ENCODE measurements at regions not wholly inside any gene's neighbourhood (a gene's known extent, or its start where the extent isn't known, plus 50 kb on each side); places are given as distances from the start of the nearest gene placed in this dataset.
"Not testable (repeated sequence)": the region's sequence is repeated elsewhere in the genome, so short reads cannot be mapped to it uniquely, and the experiment has no call there.

DNA sequence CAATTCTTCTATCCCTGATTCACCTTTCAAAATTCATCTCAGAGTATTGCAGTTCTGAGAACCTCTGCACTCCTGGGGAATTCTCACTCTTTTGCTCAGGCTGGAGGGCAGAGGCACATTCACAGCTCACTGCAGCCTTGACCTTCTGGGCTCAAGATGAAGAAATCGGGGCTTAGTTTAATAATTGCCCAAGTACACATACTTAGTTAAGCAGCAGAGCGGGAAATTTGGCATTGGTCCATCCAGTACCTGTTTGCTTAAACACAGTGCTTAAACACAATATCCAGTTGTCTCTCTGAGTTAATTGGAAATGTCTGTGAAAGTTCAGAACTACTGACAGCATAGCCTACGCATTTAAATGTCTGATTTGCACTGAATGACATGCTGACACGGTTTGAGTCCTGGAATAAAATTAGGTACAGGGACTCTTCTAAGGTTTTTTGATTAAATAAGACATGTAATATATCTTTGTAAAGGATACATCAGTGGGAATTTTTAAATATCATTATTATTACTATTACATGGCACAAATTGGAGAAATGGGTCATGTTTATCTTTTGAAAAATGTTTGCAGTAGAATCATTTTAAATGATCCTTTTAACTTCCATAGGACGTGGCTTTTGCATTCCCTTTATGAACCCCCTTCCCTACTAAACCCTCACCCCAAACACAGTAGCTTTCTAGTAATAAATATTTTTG, 337.4 kb downstream of the SRGAP2C start:
- TF ChIP-seq, protein P1, sequence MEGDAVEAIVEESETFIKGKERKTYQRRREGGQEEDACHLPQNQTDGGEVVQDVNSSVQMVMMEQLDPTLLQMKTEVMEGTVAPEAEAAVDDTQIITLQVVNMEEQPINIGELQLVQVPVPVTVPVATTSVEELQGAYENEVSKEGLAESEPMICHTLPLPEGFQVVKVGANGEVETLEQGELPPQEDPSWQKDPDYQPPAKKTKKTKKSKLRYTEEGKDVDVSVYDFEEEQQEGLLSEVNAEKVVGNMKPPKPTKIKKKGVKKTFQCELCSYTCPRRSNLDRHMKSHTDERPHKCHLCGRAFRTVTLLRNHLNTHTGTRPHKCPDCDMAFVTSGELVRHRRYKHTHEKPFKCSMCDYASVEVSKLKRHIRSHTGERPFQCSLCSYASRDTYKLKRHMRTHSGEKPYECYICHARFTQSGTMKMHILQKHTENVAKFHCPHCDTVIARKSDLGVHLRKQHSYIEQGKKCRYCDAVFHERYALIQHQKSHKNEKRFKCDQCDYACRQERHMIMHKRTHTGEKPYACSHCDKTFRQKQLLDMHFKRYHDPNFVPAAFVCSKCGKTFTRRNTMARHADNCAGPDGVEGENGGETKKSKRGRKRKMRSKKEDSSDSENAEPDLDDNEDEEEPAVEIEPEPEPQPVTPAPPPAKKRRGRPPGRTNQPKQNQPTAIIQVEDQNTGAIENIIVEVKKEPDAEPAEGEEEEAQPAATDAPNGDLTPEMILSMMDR (IDR thresholded peaks at IDR 0.05), result no peak
- Mint-ChIP-seq H3K9me3 (ENCODE audit: low read depth) (peaks cover 3% of the 10 kb centered on the region), H3K36me3 (ENCODE audit: low read depth) (no peaks in the 10 kb centered on the region), H3K27ac (ENCODE audit: unreplicated experiment) (no peak overlapping the region), H3K4me3 (ENCODE audit: unreplicated experiment) (no peak overlapping the region), H3K27me3 (ENCODE audit: low read depth) (no peaks in the 10 kb centered on the region), H3K4me1 (ENCODE audit: low read depth) (peaks cover 12% of the 10 kb centered on the region)
- no peak for DNase-seq (ENCODE audit: low spot score)

DNA sequence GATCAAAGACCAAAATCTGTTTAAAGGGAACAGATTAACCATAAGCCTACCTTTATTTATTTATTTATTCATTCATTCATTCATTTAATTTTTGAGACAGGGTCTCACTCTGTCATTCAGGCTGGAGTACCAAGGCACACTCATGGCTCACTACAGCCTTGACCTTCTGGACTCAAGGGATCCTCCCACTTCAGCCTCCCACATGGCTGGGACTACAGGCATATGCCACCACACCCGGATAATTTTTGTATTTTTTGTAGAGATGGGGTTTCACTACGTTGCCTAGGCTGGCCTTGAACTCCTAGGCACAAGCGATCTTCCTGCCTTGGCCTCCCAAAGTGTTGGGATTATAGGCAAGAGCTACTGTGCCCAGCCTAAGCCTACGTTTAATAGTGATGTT, 338.3 kb downstream of the SRGAP2C start:
- H3K4me3 Mint-ChIP-seq (ENCODE audit: unreplicated experiment); H3K9me3 Mint-ChIP-seq (ENCODE audit: low read depth); H3K27me3 Mint-ChIP-seq (ENCODE audit: low read depth); H3K27ac Mint-ChIP-seq (ENCODE audit: unreplicated experiment); DNase-seq (ENCODE audit: low spot score); H3K36me3 Mint-ChIP-seq (ENCODE audit: low read depth): not testable (repeated sequence)
- peaks cover 12% of the 10 kb centered on the region for H3K4me1 Mint-ChIP-seq (ENCODE audit: low read depth)

DNA sequence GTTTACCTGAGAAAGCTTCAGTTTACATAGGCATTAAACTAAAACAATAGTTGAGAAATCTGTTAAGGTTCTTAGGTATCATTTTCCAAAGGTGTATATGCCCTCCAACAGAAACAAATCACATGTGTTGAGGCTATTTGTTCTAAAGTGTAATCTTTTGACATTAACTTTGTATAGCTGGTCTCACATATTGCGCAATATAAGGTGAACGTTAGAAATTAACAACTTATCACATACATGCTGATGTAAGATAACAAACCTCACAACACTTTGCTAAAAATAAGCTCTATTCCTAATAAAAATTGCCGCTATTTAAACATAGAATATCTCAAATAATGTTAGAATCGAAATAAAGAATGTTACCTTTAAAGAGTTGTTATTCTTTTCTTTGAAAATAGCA, 340.6 kb downstream of the SRGAP2C start:
- peaks cover 20% of the 10 kb centered on the region for H3K4me1 Mint-ChIP-seq (ENCODE audit: low read depth)
- H3K27me3 Mint-ChIP-seq (ENCODE audit: low read depth), result no peaks in the 10 kb centered on the region
- H3K36me3 Mint-ChIP-seq (ENCODE audit: low read depth), result no peaks in the 10 kb centered on the region

DNA sequence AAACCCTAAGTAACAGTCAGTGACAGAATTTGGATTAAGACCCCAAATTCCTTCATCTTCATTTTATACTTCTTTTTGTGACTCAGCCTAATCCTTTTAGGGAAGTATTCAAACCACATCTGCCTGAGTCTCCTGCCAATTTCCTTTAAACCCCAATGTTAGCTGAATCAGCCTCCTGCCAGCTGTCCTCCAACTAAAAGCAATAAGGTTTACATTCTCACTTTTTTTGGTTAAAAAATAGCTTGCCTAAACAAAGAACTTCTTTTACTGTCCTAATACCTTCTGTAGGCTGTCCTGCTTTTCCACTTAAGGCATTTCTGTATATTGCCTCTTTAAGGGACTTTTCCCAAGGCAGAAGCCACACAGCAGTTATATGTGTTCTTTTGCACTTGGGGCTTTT, 344.2 kb downstream of the SRGAP2C start:
- not testable (repeated sequence) for H3K4me3 Mint-ChIP-seq (ENCODE audit: unreplicated experiment); H3K27ac Mint-ChIP-seq (ENCODE audit: unreplicated experiment); H3K9me3 Mint-ChIP-seq (ENCODE audit: low read depth); H3K36me3 Mint-ChIP-seq (ENCODE audit: low read depth); H3K27me3 Mint-ChIP-seq (ENCODE audit: low read depth); DNase-seq (ENCODE audit: low spot score)
- H3K4me1 Mint-ChIP-seq (ENCODE audit: low read depth), result peaks cover 20% of the 10 kb centered on the region

More for the DNA sequence above, 340.6 kb downstream of the SRGAP2C start:
- Mint-ChIP-seq H3K9me3 (ENCODE audit: low read depth) (peaks cover 3% of the 10 kb centered on the region), H3K4me3 (ENCODE audit: unreplicated experiment) (no peak overlapping the region), H3K27ac (ENCODE audit: unreplicated experiment) (no peak overlapping the region)
- DNase-seq (ENCODE audit: low spot score), result no peak
- TF ChIP-seq, protein P1 (IDR thresholded peaks at IDR 0.05), result no peak

DNA sequence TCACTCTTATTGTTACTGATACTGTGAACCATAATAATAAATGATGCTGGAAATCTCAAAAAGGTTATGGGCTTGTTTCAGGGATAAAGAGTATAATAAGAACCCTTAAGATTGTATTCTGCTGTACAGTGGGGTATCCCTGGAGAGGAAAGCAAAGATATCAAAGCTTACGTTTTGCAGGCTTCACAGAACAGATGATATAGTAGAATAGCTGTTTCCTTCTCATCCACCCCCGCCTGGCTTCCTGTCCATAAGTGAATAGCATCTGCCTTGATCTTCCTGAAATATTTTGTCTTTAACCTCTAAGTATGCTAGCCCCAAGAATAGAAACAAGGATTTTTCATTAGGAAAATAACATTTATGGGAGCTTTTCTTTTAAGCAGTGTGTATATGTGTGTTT, 345.3 kb downstream of the SRGAP2C start:
- peaks cover 20% of the 10 kb centered on the region for H3K4me1 Mint-ChIP-seq (ENCODE audit: low read depth)
- not testable (repeated sequence) for H3K27ac Mint-ChIP-seq (ENCODE audit: unreplicated experiment); H3K9me3 Mint-ChIP-seq (ENCODE audit: low read depth); DNase-seq (ENCODE audit: low spot score); H3K4me3 Mint-ChIP-seq (ENCODE audit: unreplicated experiment); H3K27me3 Mint-ChIP-seq (ENCODE audit: low read depth); H3K36me3 Mint-ChIP-seq (ENCODE audit: low read depth)

DNA sequence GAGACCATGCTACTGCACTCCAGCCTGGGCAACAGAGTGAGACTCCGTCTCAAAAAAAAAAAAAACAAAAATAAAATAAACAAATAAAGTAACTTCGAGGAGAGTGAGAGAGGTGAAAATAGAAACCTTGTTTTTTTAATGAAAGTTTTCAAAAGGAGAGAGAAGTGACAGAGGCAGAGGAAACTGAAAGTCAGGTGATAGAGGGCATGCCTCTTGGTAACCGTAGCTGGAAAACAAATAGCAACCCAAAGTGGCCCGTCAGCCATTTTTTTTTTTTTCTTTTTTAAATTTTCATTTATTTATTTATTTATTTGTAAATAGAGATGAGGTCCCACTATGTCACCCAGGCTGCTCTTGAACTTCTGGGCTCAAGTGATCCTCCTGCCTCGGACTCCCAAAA, 347.0 kb downstream of the SRGAP2C start:
- not testable (repeated sequence) for H3K27me3 Mint-ChIP-seq (ENCODE audit: low read depth); DNase-seq (ENCODE audit: low spot score); H3K36me3 Mint-ChIP-seq (ENCODE audit: low read depth); H3K27ac Mint-ChIP-seq (ENCODE audit: unreplicated experiment); H3K9me3 Mint-ChIP-seq (ENCODE audit: low read depth); H3K4me3 Mint-ChIP-seq (ENCODE audit: unreplicated experiment)
- H3K4me1 Mint-ChIP-seq (ENCODE audit: low read depth), result peaks cover 16% of the 10 kb centered on the region

DNA sequence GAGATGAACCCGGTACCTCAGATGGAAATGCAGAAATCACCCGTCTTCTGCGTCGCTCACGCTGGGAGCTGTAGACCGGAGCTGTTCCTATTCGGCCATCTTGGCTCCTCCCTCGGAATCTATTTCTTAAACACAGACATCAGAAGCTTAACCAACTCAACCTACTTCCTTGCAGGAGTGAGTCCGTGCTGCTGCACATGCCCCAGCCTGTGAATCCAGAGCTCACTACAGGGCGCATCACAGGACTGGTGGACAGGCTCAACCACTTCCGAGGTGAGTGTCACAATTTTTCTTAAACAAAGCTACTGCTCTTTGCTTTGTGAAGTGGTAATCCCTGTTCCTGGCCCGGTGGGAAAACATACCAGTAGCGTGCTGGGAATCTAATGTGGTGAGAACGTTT, 353.4 kb downstream of the SRGAP2C start:
- not testable (repeated sequence) for H3K4me3 Mint-ChIP-seq (ENCODE audit: unreplicated experiment); H3K27me3 Mint-ChIP-seq (ENCODE audit: low read depth); H3K27ac Mint-ChIP-seq (ENCODE audit: unreplicated experiment); H3K36me3 Mint-ChIP-seq (ENCODE audit: low read depth); H3K9me3 Mint-ChIP-seq (ENCODE audit: low read depth); DNase-seq (ENCODE audit: low spot score)
- peaks cover 15% of the 10 kb centered on the region for H3K4me1 Mint-ChIP-seq (ENCODE audit: low read depth)

DNA sequence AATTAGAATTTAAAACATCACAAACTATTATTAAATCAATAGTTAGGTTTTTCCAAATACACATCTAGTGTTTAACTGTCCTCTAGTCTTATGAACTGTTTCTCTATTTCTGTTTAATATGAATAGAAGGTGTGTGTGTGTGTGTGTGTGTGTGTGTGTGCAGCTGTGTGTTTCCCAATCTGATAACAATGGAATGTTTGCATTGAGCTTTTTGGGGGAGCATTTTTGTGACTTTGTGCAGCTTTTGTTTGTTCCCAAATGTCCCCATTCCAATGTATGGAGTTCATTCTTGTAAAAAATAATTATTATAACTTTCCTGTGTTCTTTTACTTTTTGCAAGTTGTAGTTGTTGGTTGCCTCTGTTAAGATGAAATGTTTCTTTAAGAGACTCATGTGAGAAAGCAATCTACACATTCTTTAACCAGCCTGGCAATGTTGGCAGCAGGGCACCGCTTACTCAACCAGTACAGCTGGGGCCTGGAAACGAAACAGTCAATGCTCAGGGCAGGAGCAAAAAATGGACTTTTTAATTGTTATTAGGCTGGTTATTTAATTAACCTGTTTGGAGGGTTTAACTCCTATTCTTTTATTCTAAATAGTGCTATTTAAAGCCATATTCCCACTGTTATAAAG, 354.3 kb downstream of the SRGAP2C start:
- Mint-ChIP-seq H3K4me3 (ENCODE audit: unreplicated experiment) (no peak overlapping the region), H3K9me3 (ENCODE audit: low read depth) (no peaks in the 10 kb centered on the region), H3K4me1 (ENCODE audit: low read depth) (peaks cover 15% of the 10 kb centered on the region), H3K27me3 (ENCODE audit: low read depth) (no peaks in the 10 kb centered on the region), H3K27ac (ENCODE audit: unreplicated experiment) (no peak overlapping the region), H3K36me3 (ENCODE audit: low read depth) (no peaks in the 10 kb centered on the region)
- TF ChIP-seq, protein P1 (IDR thresholded peaks at IDR 0.05), result no peak
- DNase-seq (ENCODE audit: low spot score), result no peak

DNA sequence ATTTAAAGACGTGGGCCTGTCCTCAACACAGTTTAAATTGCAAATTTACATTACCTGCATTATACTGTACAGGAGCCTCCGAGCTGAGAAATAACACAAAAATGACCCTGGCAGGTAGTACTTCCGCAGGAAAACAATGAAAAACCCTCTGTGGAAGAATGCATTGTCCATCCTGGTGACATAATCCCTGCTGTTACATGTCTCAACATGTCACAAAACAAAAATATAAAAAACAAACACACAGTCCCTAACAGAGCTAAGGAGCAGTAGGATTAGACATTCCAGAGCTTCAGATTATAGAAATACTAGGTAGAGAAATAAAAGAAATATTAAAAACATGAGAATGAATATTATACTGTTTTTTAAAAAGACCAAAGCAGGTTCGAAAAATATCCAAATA, 359.2 kb downstream of the SRGAP2C start:
- not testable (repeated sequence) for DNase-seq (ENCODE audit: low spot score); H3K9me3 Mint-ChIP-seq (ENCODE audit: low read depth); H3K4me3 Mint-ChIP-seq (ENCODE audit: unreplicated experiment); H3K27me3 Mint-ChIP-seq (ENCODE audit: low read depth); H3K4me1 Mint-ChIP-seq (ENCODE audit: low read depth); H3K36me3 Mint-ChIP-seq (ENCODE audit: low read depth); H3K27ac Mint-ChIP-seq (ENCODE audit: unreplicated experiment)

Data from chondrocyte (in vitro differentiated cells).